Transverse colon (tissue), 4 donors: ENCODE measurements at regions not wholly inside any gene's neighbourhood (a gene's known extent, or its start where the extent isn't known, plus 50 kb on each side); places are given as distances from the start of the nearest gene placed in this dataset.

Experiments used
- DNase-seq: peaks from one replicate; pipeline ENCODE4 v3.0.0-alpha.2; 2019
- H3K27ac ChIP-seq, 4 donors: fragments of 200-600 bp; sonication (generic); 2 replicates each; pipeline ENCODE4 v1.5.1; 2016 to 2018; ENCODE audit warnings: inconsistent platforms in 4 of 4
- H3K27me3 ChIP-seq: fragments of 200-600 bp; sonication (generic); 2 replicates; pipeline ENCODE4 v1.5.1; 2017; ENCODE audit warnings: inconsistent platforms
- H3K36me3 ChIP-seq, 4 donors: fragments of 200-600 bp; sonication (generic); 2 replicates each; pipeline ENCODE4 v1.5.1; 2017 to 2019; ENCODE audit warnings: inconsistent platforms in 4 of 4
- H3K4me1 ChIP-seq, 4 donors: fragments of 200-600 bp; sonication (generic); 2 replicates each; pipeline ENCODE4 v1.5.1; 2017 to 2020; ENCODE audit warnings: inconsistent platforms in 4 of 4
- H3K4me3 ChIP-seq, 4 donors: fragments of 200-600 bp; sonication (generic); 1 replicate in 1 of 4; 2 replicates in 3 of 4; pipeline versions ENCODE4 v1.5.1 to v1.6.1; 2017 to 2019; ENCODE audit warnings: inconsistent platforms in 4 of 4
- H3K9me3 ChIP-seq, 2 donors: fragments of 200-600 bp; sonication (generic); 2 replicates each; pipeline ENCODE4 v1.5.1; 2017 to 2019; ENCODE audit warnings: inconsistent platforms in 2 of 2
- EP300 ChIP-seq: sonication (generic); formaldehyde crosslinking; IDR thresholded peaks from one replicate; pipeline ENCODE4 v1.6.1; 2017; ENCODE audit warnings: antibody characterized with exemption, low read depth
- POLR2A ChIP-seq: fragments of 450-650 bp; IDR thresholded peaks from one replicate; pipeline ENCODE4 v1.6.1; 2016; ENCODE audit warnings: antibody characterized with exemption, mild to moderate bottlenecking, moderate library complexity
- POLR2AphosphoS5 ChIP-seq, 3 donors: sonication (generic); formaldehyde crosslinking; IDR thresholded peaks; one replicate each; pipeline ENCODE4 v1.6.1; 2016; ENCODE audit warnings: antibody characterized with exemption in 3 of 3
- WGBS, 2 donors: methylation state at CpG; one replicate each; pipeline ENCODE4 v1.1.5; 2018; ENCODE audit warnings: low coverage in 1 of 2; 5-methylcytosine and 5-hydroxymethylcytosine counted together
- in situ Hi-C, 4 donors: fragments of 200-750 bp; cut with MboI; loops; one replicate each; pipeline versions ENCODE4 v1.15.0 to v1.15.1; 2017; ENCODE audit warnings: low sequenced_read_pairs in 3 of 4, low pct_ligation_motif_present in 1 of 4, low pct_unique_long_range_greater_than_20kb in 1 of 4
- intact Hi-C: fragments of 100-400 bp; cut with DNase I; formaldehyde crosslinking; loops from one replicate; pipeline ENCODE4 v1.15.1; 2023; ENCODE audit warnings: low total_unique reads
- TF ChIP-seq, protein P1 (sequence below), 5 experiments: fragments of 200-600 bp in 3 of 5; fragments of 450-650 bp in 2 of 5; sonication (generic) in 3 of 5; IDR thresholded peaks; 1 replicate in 2 of 5; 2 replicates in 3 of 5; pipeline ENCODE4 v1.5.1; 2016 to 2017; ENCODE audit warnings: antibody characterized with exemption in 5 of 5, inconsistent platforms in 3 of 5, mild to moderate bottlenecking in 2 of 5, moderate library complexity in 1 of 5

DNA sequence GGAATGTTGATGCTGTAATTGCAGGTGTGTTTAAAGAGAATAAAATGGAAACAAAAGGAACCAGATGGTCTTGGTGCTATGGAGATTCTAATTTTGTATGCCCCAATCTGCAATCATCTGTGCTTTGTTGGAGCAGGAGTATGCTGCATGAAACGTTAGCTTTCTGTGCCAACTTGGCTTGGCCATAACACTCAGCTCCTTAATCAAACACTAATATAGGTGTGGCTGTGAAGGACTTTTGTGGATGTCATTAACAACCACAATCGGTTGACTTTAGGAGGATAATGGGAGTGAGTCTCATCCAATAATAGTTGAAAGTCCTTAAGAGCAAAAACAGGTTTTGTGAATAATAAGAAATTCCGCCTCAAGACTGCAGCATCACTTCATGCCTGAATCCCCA is 399.2 kb downstream of the NLGN4X start:
- no peak overlapping the region for H3K27ac ChIP-seq
- DNase-seq, result no peak
- WGBS, 2 donors, result 78% methylated on average over 3 of the region's 3 CpGs; no CpG with 5 or more reads in 1 of the 2 donors
- in situ Hi-C loops, result no loop called here
- H3K27me3 ChIP-seq, result no peaks in the 10 kb centered on the region
- H3K4me3 ChIP-seq, result no peak overlapping the region
- TF ChIP-seq EP300 (no peak), POLR2A (no peak), POLR2AphosphoS5 (IDR thresholded peaks at IDR 0.05) (no peak)
- TF ChIP-seq, protein P1, sequence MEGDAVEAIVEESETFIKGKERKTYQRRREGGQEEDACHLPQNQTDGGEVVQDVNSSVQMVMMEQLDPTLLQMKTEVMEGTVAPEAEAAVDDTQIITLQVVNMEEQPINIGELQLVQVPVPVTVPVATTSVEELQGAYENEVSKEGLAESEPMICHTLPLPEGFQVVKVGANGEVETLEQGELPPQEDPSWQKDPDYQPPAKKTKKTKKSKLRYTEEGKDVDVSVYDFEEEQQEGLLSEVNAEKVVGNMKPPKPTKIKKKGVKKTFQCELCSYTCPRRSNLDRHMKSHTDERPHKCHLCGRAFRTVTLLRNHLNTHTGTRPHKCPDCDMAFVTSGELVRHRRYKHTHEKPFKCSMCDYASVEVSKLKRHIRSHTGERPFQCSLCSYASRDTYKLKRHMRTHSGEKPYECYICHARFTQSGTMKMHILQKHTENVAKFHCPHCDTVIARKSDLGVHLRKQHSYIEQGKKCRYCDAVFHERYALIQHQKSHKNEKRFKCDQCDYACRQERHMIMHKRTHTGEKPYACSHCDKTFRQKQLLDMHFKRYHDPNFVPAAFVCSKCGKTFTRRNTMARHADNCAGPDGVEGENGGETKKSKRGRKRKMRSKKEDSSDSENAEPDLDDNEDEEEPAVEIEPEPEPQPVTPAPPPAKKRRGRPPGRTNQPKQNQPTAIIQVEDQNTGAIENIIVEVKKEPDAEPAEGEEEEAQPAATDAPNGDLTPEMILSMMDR (IDR thresholded peaks at IDR 0.05), result no peak
- H3K9me3 ChIP-seq, result no peaks in the 10 kb centered on the region
- H3K36me3 ChIP-seq, result no peaks in the 10 kb centered on the region
- H3K4me1 ChIP-seq, result no peaks in the 10 kb centered on the region
- intact Hi-C loops, result no loop called here

DNA sequence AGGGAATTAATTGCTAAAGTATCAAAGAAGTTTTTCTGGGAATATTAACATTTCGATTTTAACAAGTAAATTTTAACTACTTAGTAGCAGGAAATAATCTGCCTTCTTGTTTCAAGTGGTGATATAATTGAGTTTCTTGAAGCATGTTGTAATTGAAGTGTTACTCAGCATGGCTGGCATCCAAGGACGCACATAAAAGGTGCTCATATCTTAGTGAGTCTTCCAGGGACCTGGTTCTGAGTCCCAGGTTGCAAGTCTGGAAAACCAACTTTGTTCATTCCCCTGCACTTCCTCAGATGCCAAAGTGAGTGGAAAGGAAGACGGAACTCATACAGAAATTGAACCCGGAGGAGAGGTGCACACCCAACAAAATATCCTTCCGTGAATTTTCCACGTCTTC is 399.6 kb downstream of the NLGN4X start:
- no peak overlapping the region for H3K27ac ChIP-seq
- H3K4me3 ChIP-seq, result no peak overlapping the region
- no peaks in the 10 kb centered on the region for H3K27me3 ChIP-seq
- intact Hi-C loops, result no loop called here
- WGBS, 2 donors, result 85% methylated on average over 6 of the region's 6 CpGs; no CpG with 5 or more reads in 1 of the 2 donors
- no peak for TF ChIP-seq EP300
- TF ChIP-seq POLR2A, result no peak
- TF ChIP-seq, protein P1 (IDR thresholded peaks at IDR 0.05), result no peak
- TF ChIP-seq POLR2AphosphoS5 (IDR thresholded peaks at IDR 0.05), result no peak
- no peak for DNase-seq
- no peaks in the 10 kb centered on the region for H3K4me1 ChIP-seq
- in situ Hi-C loops, result no loop called here
- H3K9me3 ChIP-seq, result no peaks in the 10 kb centered on the region
- no peaks in the 10 kb centered on the region for H3K36me3 ChIP-seq

DNA sequence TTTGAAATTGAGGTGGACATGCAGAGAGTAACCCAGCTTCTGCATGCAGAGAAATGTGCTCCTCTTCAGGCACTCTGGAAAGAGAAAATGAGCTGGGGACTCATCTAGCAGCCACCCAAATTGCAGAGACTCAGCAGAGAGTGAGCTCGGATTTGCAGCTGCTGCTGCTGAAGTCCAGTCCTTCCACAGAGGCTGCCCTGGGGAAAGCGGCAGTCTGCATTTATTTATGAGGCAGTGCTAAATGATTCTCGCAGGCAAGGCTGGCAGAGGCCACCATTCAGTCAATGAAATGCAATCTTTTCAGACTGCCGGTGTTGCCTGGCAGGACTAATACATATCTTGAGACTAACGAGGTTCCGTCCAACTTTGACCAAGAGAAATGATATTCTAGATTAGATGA is 404.8 kb downstream of the NLGN4X start:
- intact Hi-C loops, result no loop called here
- in situ Hi-C loops, result loop anchor here in 1 of 4 donors (25.0 kb wide), 1 partner anchor 112 kb away; no protein-coding TSS in a partner anchor
- no peak for DNase-seq

GRCh38 chrX:5810636-5811035 is 418.0 kb downstream of the NLGN4X start:
- Histone ChIP-seq H3K36me3 (no peaks in the 10 kb centered on the region), H3K4me3 (no peak overlapping the region), H3K4me1 (no peaks in the 10 kb centered on the region), H3K27me3 (no peaks in the 10 kb centered on the region), H3K27ac (no peak overlapping the region), H3K9me3 (no peaks in the 10 kb centered on the region)
- in situ Hi-C loops (loop anchor here in 1 of 4 donors (25.0 kb wide), 1 partner anchor 98 kb away; no protein-coding TSS in a partner anchor), intact Hi-C loops (no loop called here)
- WGBS, 2 donors, result 62% methylated on average over 8 of the region's 8 CpGs; no CpG with 5 or more reads in 1 of the 2 donors
- TF ChIP-seq POLR2AphosphoS5 (IDR thresholded peaks at IDR 0.05) (no peak), EP300 (no peak), POLR2A (no peak)
- TF ChIP-seq, protein P1 (IDR thresholded peaks at IDR 0.05), result no peak
- DNase-seq, result no peak

More for the DNA sequence above, 404.8 kb downstream of the NLGN4X start:
- Histone ChIP-seq H3K9me3 (no peaks in the 10 kb centered on the region), H3K27me3 (no peaks in the 10 kb centered on the region), H3K36me3 (no peaks in the 10 kb centered on the region), H3K4me3 (no peak overlapping the region), H3K4me1 (no peaks in the 10 kb centered on the region), H3K27ac (no peak overlapping the region)
- 49% methylated on average over 6 of the region's 6 CpGs; no CpG with 5 or more reads in 1 of the 2 donors for WGBS, 2 donors
- TF ChIP-seq EP300 (no peak), POLR2AphosphoS5 (IDR thresholded peaks at IDR 0.05) (no peak), POLR2A (no peak)
- TF ChIP-seq, protein P1 (IDR thresholded peaks at IDR 0.05), result no peak
